HG02981 (cell line): ENCODE measurements at regions not wholly inside any gene's neighbourhood (a gene's known extent, or its start where the extent isn't known, plus 50 kb on each side); places are given as distances from the start of the nearest gene placed in this dataset.

Experiments
- ATAC-seq: cut with Tn5 transposase; IDR thresholded peaks from one replicate; pipeline ENCODE4 v1.9.1; 2021; ENCODE audit warnings: mild to moderate bottlenecking, moderate library complexity; ENCODE audit not compliant: unreplicated experiment

DNA sequence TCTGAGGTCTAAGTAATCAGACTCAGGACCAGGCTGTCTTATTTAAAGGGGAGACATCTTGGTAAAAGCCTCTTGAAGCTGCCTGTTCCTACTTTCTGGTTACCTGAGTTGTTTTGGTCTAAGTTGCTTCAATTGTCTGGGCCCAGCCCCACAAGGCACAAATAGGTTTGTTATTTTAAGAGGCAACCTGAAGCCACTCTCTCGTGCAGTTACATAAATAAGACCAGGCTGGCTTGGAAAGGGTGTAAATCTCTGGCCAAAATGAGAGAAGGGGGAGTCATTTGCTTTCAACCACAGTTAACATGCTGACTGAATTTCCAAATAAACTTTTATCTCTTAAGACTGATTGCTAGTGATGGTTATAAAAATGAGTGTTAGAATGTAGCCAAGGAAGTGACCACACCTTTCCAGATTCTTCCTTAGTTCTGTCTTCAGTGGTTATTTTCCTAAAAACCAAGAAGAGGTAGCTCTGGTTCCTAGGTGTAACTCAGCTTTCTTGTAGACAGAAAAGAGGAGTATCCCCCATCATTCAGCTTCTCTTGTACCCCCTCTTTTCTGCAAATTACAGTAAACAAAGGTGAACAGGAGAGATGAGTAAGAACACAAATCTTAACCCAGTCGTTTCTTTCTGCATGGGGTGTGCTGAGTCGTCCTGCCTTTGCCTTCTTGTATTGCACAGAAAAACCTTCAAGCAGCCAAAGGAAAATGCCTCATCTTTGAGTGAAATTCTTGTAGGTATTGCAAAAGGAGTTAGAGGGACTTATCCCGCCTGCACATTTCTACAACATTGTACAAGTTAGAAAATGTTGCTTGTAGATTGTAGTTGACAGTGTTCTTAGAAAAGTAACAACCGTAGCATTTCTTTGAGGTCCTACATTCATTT is 161.5 kb upstream of the NT5C1B start:
- no peak for ATAC-seq

- ATAC-seq, result no peak
These were observed 160.7 kb upstream of the NT5C1B start for GRCh38 chr2:18749912-18750526.

GRCh38 chr2:18745431-18746272 is 156.3 kb upstream of the NT5C1B start:
- no peak for ATAC-seq

DNA sequence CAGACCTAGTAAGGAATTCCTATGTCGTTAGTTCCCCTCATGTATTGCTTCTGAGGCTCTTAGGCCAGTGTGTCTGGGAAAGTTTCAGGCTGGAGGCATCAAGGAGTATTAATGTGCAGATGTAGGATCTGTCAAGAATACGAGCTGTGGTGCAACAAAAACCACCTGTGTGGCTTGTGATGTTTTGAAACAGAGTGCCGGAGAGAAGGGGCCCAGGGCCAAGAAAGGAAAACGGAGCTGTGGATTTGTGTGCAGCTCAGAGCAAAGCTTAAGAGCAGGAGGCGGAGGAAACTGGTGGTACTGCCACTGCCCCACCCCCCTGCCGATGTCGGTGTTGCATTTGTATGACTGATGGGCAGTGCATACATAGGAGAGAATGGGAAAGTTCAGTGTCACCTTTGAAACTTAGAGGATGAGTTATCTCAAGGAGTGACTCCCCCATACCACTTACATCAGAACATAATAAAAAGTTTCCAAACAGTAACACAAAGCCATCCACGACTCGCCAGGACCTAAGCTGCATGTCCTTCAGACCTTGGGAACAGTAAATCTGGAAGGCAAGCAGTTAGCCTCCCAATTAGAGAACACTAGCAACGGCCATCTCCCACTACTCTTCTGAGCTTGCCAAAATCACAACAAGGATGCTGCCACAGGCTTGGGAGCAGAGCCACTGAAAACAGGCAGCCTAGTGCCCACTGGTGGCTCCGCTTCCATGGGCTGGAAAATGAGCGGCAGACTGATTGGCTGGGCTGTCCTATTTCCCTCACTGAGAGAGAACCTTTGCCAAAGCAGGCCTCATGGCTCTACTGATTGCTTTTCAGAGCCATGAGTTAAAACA is 152.7 kb upstream of the NT5C1B start:
- no peak for ATAC-seq

DNA sequence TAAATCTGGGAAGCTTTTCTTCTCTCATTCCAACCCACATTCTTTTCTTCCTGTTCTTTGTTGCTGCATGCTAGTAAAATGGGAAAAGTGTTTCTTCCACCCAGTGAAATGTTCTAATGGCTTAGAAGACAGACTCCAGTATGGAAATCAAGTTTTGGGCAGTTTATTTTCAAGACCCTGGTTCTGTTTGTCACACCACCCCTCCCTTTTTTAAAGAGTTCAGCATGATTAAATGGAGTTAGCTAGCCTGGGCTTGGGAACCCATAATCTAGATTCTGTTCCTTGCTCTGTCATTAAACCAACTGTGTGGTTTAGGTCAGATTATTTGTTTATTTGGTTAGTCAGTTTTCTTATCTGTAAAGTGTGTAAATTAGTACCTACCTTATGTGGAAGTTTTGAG is 151.8 kb upstream of the NT5C1B start:
- no peak for ATAC-seq

- no peak for ATAC-seq
These were observed 151.1 kb upstream of the NT5C1B start for GRCh38 chr2:18740474-18740881.

DNA sequence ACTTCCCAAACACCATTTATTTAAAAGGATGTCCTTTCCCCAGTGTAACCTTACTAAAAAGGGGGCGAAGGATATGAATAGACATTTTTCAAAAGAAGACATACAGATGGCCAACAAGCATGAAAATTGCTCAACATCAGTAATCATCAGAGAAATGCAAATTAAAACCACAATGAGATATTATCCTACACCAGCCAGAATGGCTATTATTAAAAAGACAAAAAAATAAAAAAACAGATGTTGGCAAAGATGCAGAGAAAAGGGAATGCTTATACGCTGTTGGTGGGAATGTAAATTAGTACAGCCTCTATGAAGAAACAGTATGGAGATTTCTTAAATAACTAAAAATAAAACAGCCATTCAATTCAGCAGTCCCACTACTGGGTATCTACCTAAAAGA is 142.3 kb upstream of the NT5C1B start:
- ATAC-seq, result no peak

- no peak for ATAC-seq
These were observed 135.2 kb upstream of the NT5C1B start for GRCh38 chr2:18724371-18725145.

GRCh38 chr2:18723219-18723618 is 133.8 kb upstream of the NT5C1B start:
- no peak for ATAC-seq

GRCh38 chr2:18722101-18722500 is 132.7 kb upstream of the NT5C1B start:
- no peak for ATAC-seq

GRCh38 chr2:18721038-18721922 is 131.9 kb upstream of the NT5C1B start:
- no peak for ATAC-seq

DNA sequence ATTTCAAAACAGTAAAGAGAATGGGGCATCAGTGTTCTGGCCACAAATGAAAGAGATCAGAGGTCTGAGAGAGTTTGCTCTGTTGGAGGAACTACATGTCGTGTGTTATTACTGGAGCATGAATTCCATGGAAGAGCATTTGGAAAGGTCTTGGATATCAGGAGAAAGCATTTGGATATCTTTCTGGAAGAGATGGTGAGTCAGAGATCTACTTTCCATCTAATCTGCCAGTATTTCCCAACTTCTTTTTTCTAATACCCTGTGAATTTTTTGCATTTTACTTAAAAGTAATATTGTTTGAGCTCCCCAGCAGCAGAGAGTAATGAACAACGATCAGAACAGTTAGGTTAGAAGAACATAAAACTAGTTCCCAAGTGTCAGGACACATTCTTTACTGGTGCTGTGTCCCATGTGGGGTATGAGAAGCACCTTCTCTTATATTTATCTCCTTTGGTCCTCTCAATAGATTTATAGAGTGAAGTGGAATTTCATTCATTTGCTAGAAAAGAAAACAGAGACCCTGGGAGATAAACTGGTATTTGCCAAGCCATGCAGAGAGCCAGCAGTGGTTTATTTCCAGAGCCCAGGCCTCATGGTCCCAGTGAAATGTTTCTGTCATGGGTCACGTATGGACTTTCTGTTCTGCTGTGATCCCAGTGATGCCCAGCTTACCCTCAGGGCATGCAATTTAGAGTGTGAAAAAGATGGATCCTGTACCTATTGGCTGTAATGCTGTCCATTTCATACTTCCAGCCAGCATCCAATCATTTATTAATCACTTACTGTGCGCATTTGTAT is 130.8 kb upstream of the NT5C1B start:
- no peak for ATAC-seq

DNA sequence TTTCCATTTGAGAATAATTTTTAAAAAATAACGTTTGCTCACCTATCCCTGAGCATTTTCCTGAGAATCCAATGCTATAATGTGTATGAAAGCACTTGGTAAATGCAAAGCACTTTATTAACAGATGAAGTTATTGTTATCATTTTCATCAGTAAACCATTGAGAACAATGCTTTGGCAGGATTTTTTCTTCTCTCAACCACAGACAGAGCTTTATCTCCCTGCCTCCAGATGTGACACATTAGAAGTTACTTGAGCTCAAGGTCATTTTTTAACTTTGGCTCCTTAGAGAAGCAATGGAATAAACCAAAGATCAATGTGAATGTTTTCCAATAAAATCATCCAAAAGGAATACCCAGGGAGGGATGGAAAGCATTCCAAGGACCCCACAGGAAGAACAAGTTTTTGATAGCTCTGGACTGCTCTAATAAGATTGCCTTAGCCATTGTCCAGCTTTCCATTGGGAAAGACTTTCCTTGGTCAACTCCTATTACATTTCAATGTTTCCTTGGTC is 118.9 kb upstream of the NT5C1B start:
- ATAC-seq, result no peak

- no peak for ATAC-seq
These were observed 116.6 kb upstream of the NT5C1B start for GRCh38 chr2:18706001-18706400.

DNA sequence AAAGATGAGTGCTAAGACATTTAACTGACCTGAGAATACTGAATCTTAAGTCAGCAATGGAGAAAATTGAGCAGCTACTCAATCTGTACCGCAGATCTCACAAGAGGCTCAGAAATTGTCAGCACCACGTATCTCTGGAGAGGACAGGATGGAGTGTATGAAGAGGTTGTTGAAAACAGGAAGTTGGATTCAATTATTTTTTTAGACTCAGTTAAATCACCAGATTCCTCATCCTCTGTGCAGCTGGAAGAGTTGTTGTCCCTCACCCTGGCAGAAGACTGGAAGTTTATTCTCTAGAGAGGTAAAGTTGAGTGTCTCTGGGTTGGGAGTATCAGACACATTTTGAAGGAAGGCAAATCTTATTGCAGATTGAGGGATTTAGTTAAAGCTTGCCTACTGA is 114.9 kb upstream of the NT5C1B start:
- no peak for ATAC-seq

- no peak for ATAC-seq
These were observed 114.2 kb upstream of the NT5C1B start for GRCh38 chr2:18703555-18703954.

DNA sequence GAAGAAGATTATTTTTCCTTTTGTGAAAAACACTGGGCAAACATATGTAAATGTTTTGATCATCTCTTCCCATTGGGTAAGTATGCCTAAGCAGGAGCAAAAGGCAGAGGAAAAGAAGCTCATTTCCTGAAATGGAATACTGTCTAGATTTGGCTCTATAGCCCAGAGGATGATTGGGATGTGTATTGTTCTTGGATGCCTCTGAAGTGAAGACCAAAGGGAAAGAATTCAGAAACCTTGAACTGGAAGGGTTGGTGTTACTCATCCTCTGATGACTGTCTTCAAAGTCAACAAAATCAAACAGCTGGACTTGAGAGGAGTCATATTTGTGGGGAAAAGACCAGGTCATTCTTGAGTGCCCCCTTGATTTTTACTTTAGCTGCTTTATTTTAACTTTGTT is 112.6 kb upstream of the NT5C1B start:
- no peak for ATAC-seq

- no peak for ATAC-seq
These were observed 112.2 kb upstream of the NT5C1B start for GRCh38 chr2:18701546-18701945.
